Mammary epithelial cell (primary cell): ENCODE measurements at regions not wholly inside any gene's neighbourhood (a gene's known extent, or its start where the extent isn't known, plus 50 kb on each side); places are given as distances from the start of the nearest gene placed in this dataset.

Experiments used
- EZH2 ChIP-seq: IDR thresholded peaks from 2 replicates; pipeline ENCODE4 v1.6.1; 2012; ENCODE audit warnings: low read length, inconsistent platforms, borderline replicate concordance
- TF ChIP-seq, protein P1 (sequence below), 2 donors: IDR thresholded peaks in 1 of 2; conservative IDR thresholded peaks in 1 of 2; 2 replicates each; pipeline ENCODE4 v1.5.1; 2011 to 2012; ENCODE audit warnings: inconsistent platforms in 2 of 2, low read length in 2 of 2, mild to moderate bottlenecking in 2 of 2, control low read depth in 1 of 2, low read depth in 1 of 2; ENCODE audit not compliant: insufficient read depth in 1 of 2; ENCODE audit errors: extremely low read depth in 1 of 2

DNA sequence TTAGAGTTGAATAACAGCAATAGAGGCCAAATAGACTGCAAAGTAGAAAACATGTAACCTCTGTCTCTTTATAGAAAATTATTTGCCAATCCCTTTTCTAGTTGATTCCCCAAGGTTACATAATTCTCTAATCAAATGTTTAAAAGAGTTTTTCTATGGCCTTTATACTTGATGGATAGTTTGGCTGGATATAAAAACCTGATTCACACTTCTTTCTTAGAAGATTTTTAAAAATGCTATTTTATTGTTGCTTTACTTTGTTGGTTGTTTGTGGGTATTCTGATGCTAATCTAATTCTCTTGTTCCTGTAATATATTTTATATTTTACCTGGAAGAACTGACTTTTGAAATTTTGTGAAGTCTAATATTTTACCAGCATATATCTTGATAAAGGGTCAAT, 331.1 kb upstream of the MTPN start:
- TF ChIP-seq, protein P1, sequence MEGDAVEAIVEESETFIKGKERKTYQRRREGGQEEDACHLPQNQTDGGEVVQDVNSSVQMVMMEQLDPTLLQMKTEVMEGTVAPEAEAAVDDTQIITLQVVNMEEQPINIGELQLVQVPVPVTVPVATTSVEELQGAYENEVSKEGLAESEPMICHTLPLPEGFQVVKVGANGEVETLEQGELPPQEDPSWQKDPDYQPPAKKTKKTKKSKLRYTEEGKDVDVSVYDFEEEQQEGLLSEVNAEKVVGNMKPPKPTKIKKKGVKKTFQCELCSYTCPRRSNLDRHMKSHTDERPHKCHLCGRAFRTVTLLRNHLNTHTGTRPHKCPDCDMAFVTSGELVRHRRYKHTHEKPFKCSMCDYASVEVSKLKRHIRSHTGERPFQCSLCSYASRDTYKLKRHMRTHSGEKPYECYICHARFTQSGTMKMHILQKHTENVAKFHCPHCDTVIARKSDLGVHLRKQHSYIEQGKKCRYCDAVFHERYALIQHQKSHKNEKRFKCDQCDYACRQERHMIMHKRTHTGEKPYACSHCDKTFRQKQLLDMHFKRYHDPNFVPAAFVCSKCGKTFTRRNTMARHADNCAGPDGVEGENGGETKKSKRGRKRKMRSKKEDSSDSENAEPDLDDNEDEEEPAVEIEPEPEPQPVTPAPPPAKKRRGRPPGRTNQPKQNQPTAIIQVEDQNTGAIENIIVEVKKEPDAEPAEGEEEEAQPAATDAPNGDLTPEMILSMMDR (conservative IDR thresholded peaks at IDR 0.05 in 1 of 2, IDR thresholded peaks at IDR 0.05 in 1 of 2; ENCODE audit: extremely low read depth in 1 of 2, insufficient read depth in 1 of 2, low read depth in 1 of 2, low read length in 2 of 2) = no peak
- TF ChIP-seq EZH2 = no peak
